ENCODE measurements at regions not wholly inside any gene's neighbourhood (a gene's known extent, or its start where the extent isn't known, plus 50 kb on each side); places are given as distances from the start of the nearest gene placed in this dataset.

GRCh38 chr17:33593991-33594390, 300.9 kb upstream of the ASIC2 start:
- Histone ChIP-seq H3K36me3 (ENCODE audit: control insufficient read depth, insufficient read depth, low read length) (no peaks in the 10 kb centered on the region), H3K27me3 (ENCODE audit: control insufficient read depth, insufficient read depth, low read length) (no peaks in the 10 kb centered on the region), H3K27ac (ENCODE audit: insufficient read depth, low read length) (no peak overlapping the region), H3K9ac (ENCODE audit: insufficient read depth, low read length) (no peak overlapping the region), H2AFZ (ENCODE audit: low read length) (no peak overlapping the region), H3K4me1 (ENCODE audit: control insufficient read depth, extremely low read depth, insufficient read depth, low read length) (no peaks in the 10 kb centered on the region), H3K9me3 (ENCODE audit: control insufficient read depth, insufficient read depth, low read depth, low read length) (no peaks in the 10 kb centered on the region), H3K79me2 (ENCODE audit: control insufficient read depth, insufficient read depth, low read length) (no peaks in the 10 kb centered on the region), H4K20me1 (ENCODE audit: control insufficient read depth, extremely low read depth, insufficient read depth, low read length) (no peaks in the 10 kb centered on the region), H3K4me2 (ENCODE audit: extremely low read depth, insufficient read depth, low read length) (no peak overlapping the region), H3K4me3 (replicated peaks in 1 of 4; ENCODE audit: control extremely low read depth in 1 of 4, insufficient read depth in 1 of 4, low read depth in 3 of 4, low read length in 4 of 4) (no peak overlapping the region)
- DNase-seq (ENCODE audit: low read depth in 2 of 2), result no peak
- TF ChIP-seq EZH2 (IDR thresholded peaks at IDR 0.05; ENCODE audit: low read length, missing control alignments), result no peak

DNA sequence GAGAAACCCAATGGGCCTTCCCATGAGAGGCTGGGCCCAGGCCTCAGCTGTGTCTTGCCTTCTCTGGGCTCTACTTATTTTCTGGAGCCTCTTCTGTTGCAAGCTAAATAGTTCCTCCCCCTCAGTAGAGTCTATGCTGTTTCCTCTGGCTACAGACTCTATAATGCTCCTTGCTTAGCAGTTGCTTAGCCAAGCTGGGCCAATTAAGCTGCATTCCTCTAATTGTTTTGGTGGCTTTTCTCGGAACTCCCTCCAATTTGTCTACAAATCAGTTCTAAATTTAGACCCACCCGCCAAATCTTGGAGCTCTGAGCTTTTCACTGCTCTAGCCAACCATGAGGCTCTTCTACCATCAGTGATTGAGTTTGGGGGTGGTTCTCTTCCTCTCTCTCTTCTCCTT, 302.7 kb upstream of the ASIC2 start:
- no peaks in the 10 kb centered on the region for H3K36me3 ChIP-seq (ENCODE audit: control insufficient read depth, insufficient read depth, low read length)
- no peak for DNase-seq (ENCODE audit: low read depth in 2 of 2)
- TF ChIP-seq, protein P1, sequence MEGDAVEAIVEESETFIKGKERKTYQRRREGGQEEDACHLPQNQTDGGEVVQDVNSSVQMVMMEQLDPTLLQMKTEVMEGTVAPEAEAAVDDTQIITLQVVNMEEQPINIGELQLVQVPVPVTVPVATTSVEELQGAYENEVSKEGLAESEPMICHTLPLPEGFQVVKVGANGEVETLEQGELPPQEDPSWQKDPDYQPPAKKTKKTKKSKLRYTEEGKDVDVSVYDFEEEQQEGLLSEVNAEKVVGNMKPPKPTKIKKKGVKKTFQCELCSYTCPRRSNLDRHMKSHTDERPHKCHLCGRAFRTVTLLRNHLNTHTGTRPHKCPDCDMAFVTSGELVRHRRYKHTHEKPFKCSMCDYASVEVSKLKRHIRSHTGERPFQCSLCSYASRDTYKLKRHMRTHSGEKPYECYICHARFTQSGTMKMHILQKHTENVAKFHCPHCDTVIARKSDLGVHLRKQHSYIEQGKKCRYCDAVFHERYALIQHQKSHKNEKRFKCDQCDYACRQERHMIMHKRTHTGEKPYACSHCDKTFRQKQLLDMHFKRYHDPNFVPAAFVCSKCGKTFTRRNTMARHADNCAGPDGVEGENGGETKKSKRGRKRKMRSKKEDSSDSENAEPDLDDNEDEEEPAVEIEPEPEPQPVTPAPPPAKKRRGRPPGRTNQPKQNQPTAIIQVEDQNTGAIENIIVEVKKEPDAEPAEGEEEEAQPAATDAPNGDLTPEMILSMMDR (conservative IDR thresholded peaks at IDR 0.05 in 1 of 2, IDR thresholded peaks at IDR 0.05 in 1 of 2; ENCODE audit: low read depth in 1 of 2, low read length in 2 of 2), result no peak
- TF ChIP-seq EZH2 (IDR thresholded peaks at IDR 0.05; ENCODE audit: low read length, missing control alignments), result no peak
- no peaks in the 10 kb centered on the region for H4K20me1 ChIP-seq (ENCODE audit: control insufficient read depth, extremely low read depth, insufficient read depth, low read length)
- no peak overlapping the region for H3K27ac ChIP-seq (ENCODE audit: insufficient read depth, low read length)
- H3K27me3 ChIP-seq (ENCODE audit: control insufficient read depth, insufficient read depth, low read length), result no peaks in the 10 kb centered on the region
- no peaks in the 10 kb centered on the region for H3K9me3 ChIP-seq (ENCODE audit: control insufficient read depth, insufficient read depth, low read depth, low read length)
- no peaks in the 10 kb centered on the region for H3K4me1 ChIP-seq (ENCODE audit: control insufficient read depth, extremely low read depth, insufficient read depth, low read length)
- H2AFZ ChIP-seq (ENCODE audit: low read length), result no peak overlapping the region
- H3K4me3 ChIP-seq (replicated peaks in 1 of 4; ENCODE audit: control extremely low read depth in 1 of 4, insufficient read depth in 1 of 4, low read depth in 3 of 4, low read length in 4 of 4), result no peak overlapping the region
- H3K79me2 ChIP-seq (ENCODE audit: control insufficient read depth, insufficient read depth, low read length), result no peaks in the 10 kb centered on the region
- no peak overlapping the region for H3K9ac ChIP-seq (ENCODE audit: insufficient read depth, low read length)
- no peak overlapping the region for H3K4me2 ChIP-seq (ENCODE audit: extremely low read depth, insufficient read depth, low read length)

GRCh38 chr17:33596899-33597298, 303.8 kb upstream of the ASIC2 start:
- Histone ChIP-seq H3K27me3 (ENCODE audit: control insufficient read depth, insufficient read depth, low read length) (no peaks in the 10 kb centered on the region), H3K4me3 (replicated peaks in 1 of 4; ENCODE audit: control extremely low read depth in 1 of 4, insufficient read depth in 1 of 4, low read depth in 3 of 4, low read length in 4 of 4) (no peak overlapping the region), H3K9me3 (ENCODE audit: control insufficient read depth, insufficient read depth, low read depth, low read length) (no peaks in the 10 kb centered on the region), H3K4me1 (ENCODE audit: control insufficient read depth, extremely low read depth, insufficient read depth, low read length) (no peaks in the 10 kb centered on the region), H3K79me2 (ENCODE audit: control insufficient read depth, insufficient read depth, low read length) (no peaks in the 10 kb centered on the region), H3K36me3 (ENCODE audit: control insufficient read depth, insufficient read depth, low read length) (no peaks in the 10 kb centered on the region), H3K27ac (ENCODE audit: insufficient read depth, low read length) (no peak overlapping the region), H3K4me2 (ENCODE audit: extremely low read depth, insufficient read depth, low read length) (no peak overlapping the region), H4K20me1 (ENCODE audit: control insufficient read depth, extremely low read depth, insufficient read depth, low read length) (no peaks in the 10 kb centered on the region), H2AFZ (ENCODE audit: low read length) (no peak overlapping the region), H3K9ac (ENCODE audit: insufficient read depth, low read length) (no peak overlapping the region)
- no peak for DNase-seq (ENCODE audit: low read depth in 2 of 2)
- no peak for TF ChIP-seq EZH2 (IDR thresholded peaks at IDR 0.05; ENCODE audit: low read length, missing control alignments)
- TF ChIP-seq, protein P1 (conservative IDR thresholded peaks at IDR 0.05 in 1 of 2, IDR thresholded peaks at IDR 0.05 in 1 of 2; ENCODE audit: low read depth in 1 of 2, low read length in 2 of 2), result no peak

All from fibroblast of lung (primary cell).